HepG2 (cell line): ENCODE measurements at regions not wholly inside any gene's neighbourhood (a gene's known extent, or its start where the extent isn't known, plus 50 kb on each side); places are given as distances from the start of the nearest gene placed in this dataset.

Experiments
- ATAC-seq: fragments of 200-7000 bp; cut with Tn5 transposase; 3 replicates; pipeline ENCODE4 v1.9.1; 2020; ENCODE audit warnings: mild to moderate bottlenecking, moderate library complexity
- BruUV-seq: library from RNA; stranded (reverse); fragments of 400-500 nt; replicated peaks from 2 replicates; lab custom pipeline; 2021; lab: Mats Ljungman, UMichigan
- CTCF ChIA-PET: fragments of 300-600 bp; formaldehyde crosslinking; extraction: SDS; loops from one replicate; lab custom pipeline; 2021; ENCODE audit warnings: low total read pairs, inconsistent platforms, low intra/inter-chr PET ratio; lab: Yijun Ruan, JAX
- POLR2A ChIA-PET: fragments of 350-600 bp; sonication (Branson Sonifier 250); formaldehyde crosslinking; loops from one replicate; lab custom pipeline; 2020; ENCODE audit warnings: antibody characterized with exemption, inconsistent platforms; lab: Yijun Ruan, JAX
- DNase-seq: peaks from one replicate; pipeline ENCODE4 v3.0.0-alpha.2; 2015; ENCODE audit warnings: low spot score
- FAIRE-seq: peaks from 3 replicates; lab custom pipeline; 2011; peaks lifted over from hg19 to GRCh38; lab: Jason Lieb, UNC
- H2AFZ ChIP-seq: one replicate; pipeline ENCODE4 v1.6.1; 2011; ENCODE audit warnings: low read length, inconsistent platforms
- H3K27ac ChIP-seq: fragments of 300-600 bp; 3 replicates; pipeline ENCODE4 v1.8.0; 2011; ENCODE audit warnings: mixed run types, mild to moderate bottlenecking, mixed read lengths, low read length, inconsistent platforms; ENCODE audit not compliant: insufficient read depth; ENCODE audit errors: extremely low read length
- H3K27me3 ChIP-seq, 2 experiments: fragments of 200-600 bp in 1 of 2; 2 replicates in 1 of 2; 3 replicates in 1 of 2; pipeline versions ENCODE4 v1.6.0 to v1.8.0; 2011; ENCODE audit warnings: low read length in 2 of 2, mild to moderate bottlenecking in 2 of 2, moderate library complexity in 2 of 2, inconsistent platforms in 1 of 2; ENCODE audit not compliant: insufficient read depth in 2 of 2, control insufficient read depth in 1 of 2
- H3K36me3 ChIP-seq, 2 experiments: fragments of 200-600 bp in 1 of 2; replicated peaks in 1 of 2; 2 replicates in 1 of 2; 3 replicates in 1 of 2; pipeline versions ENCODE4 v1.5.1 to v1.8.0; 2011; ENCODE audit warnings: low read length in 2 of 2, inconsistent platforms in 1 of 2; ENCODE audit not compliant: insufficient read depth in 2 of 2, control insufficient read depth in 1 of 2
- H3K4me1 ChIP-seq: 2 replicates; pipeline ENCODE4 v1.5.1; 2012; ENCODE audit warnings: low read length, inconsistent platforms; ENCODE audit not compliant: insufficient read depth
- H3K4me2 ChIP-seq: 2 replicates; pipeline ENCODE4 v1.6.0; 2011; ENCODE audit warnings: low read depth, low read length, inconsistent platforms
- H3K4me3 ChIP-seq, 3 experiments: fragments of 200-600 bp in 1 of 3; sonication (generic), shearing (Covaris generic) in 1 of 3; replicated peaks in 1 of 3; 2 replicates each; pipeline ENCODE4 v1.5.1; 2011 to 2016; ENCODE audit warnings: low read length in 3 of 3, inconsistent platforms in 2 of 3, low read depth in 2 of 3, mild to moderate bottlenecking in 2 of 3, control low read depth in 1 of 3, mixed read lengths in 1 of 3; ENCODE audit not compliant: insufficient read depth in 1 of 3
- H3K79me2 ChIP-seq: one replicate; pipeline ENCODE4 v1.6.1; 2011; ENCODE audit warnings: low read length, inconsistent platforms; ENCODE audit not compliant: insufficient read depth
- H3K9ac ChIP-seq: 2 replicates; pipeline ENCODE4 v1.6.0; 2011; ENCODE audit warnings: mild to moderate bottlenecking, low read depth, low read length, inconsistent platforms; ENCODE audit not compliant: insufficient read depth
- H3K9me3 ChIP-seq: 2 replicates; pipeline ENCODE4 v1.5.1; 2012; ENCODE audit warnings: mild to moderate bottlenecking, low read length
- H4K20me1 ChIP-seq: 2 replicates; pipeline ENCODE4 v1.6.0; 2011; ENCODE audit warnings: inconsistent platforms, mild to moderate bottlenecking, low read length, moderate library complexity; ENCODE audit not compliant: insufficient read depth
- BCL3 ChIP-seq: sonication (generic); formaldehyde crosslinking; IDR thresholded peaks from 2 replicates; pipeline ENCODE4 v1.5.1; 2020; ENCODE audit warnings: mild to moderate bottlenecking, missing genetic modification reagents, moderate library complexity
- E2F1 ChIP-seq: sonication (generic); formaldehyde crosslinking; IDR thresholded peaks from 2 replicates; pipeline ENCODE4 v1.5.0; 2020; ENCODE audit warnings: missing genetic modification reagents
- HOXA5 ChIP-seq: sonication (generic); formaldehyde crosslinking; IDR thresholded peaks from 2 replicates; pipeline ENCODE4 v1.4.0; 2020; ENCODE audit warnings: missing genetic modification reagents
- LRRFIP1 ChIP-seq: sonication (generic); formaldehyde crosslinking; conservative IDR thresholded peaks from 2 replicates; pipeline ENCODE4 v1.4.0; 2020; ENCODE audit warnings: missing genetic modification reagents
- MAF1 ChIP-seq: sonication (generic); formaldehyde crosslinking; IDR thresholded peaks from 2 replicates; pipeline ENCODE4 v1.5.0; 2020; ENCODE audit warnings: missing genetic modification reagents, borderline replicate concordance
- NFE2L2 ChIP-seq: fragments of 150-350 bp; IDR thresholded peaks from 2 replicates; pipeline ENCODE4 v1.6.1; 2014; ENCODE audit warnings: low read length
- NKX3-1 ChIP-seq: sonication (generic); formaldehyde crosslinking; IDR thresholded peaks from 2 replicates; pipeline ENCODE4 v1.5.0; 2020; ENCODE audit warnings: missing genetic modification reagents
- RNF2 ChIP-seq: fragments of 450-650 bp; conservative IDR thresholded peaks from 2 replicates; pipeline ENCODE4 v1.6.1; 2016; ENCODE audit warnings: low read depth
- TBP ChIP-seq: sonication (generic); formaldehyde crosslinking; IDR thresholded peaks from 2 replicates; pipeline ENCODE4 v1.5.0; 2020; ENCODE audit warnings: missing genetic modification reagents
- TGIF2 ChIP-seq: IDR thresholded peaks from 2 replicates; pipeline ENCODE4 v1.6.1; 2016; ENCODE audit warnings: control low read depth, missing compliant biosample characterization
- UBTF ChIP-seq: sonication (generic); formaldehyde crosslinking; IDR thresholded peaks from 2 replicates; pipeline ENCODE4 v1.4.0; 2020; ENCODE audit warnings: mild to moderate bottlenecking, missing genetic modification reagents
- ZNF383 ChIP-seq: sonication (generic); formaldehyde crosslinking; IDR thresholded peaks from 2 replicates; pipeline ENCODE4 v1.4.0; 2020; ENCODE audit warnings: missing genetic modification reagents, mild to moderate bottlenecking, borderline replicate concordance
- ZNF780A ChIP-seq: sonication (generic); formaldehyde crosslinking; IDR thresholded peaks from 2 replicates; pipeline ENCODE4 v1.8.0; 2022; ENCODE audit warnings: mild to moderate bottlenecking, missing genetic modification reagents, moderate library complexity
- ZXDC ChIP-seq: sonication (generic); formaldehyde crosslinking; IDR thresholded peaks from 2 replicates; pipeline ENCODE4 v1.5.0; 2020; ENCODE audit warnings: mild to moderate bottlenecking, missing genetic modification reagents
- WGBS: methylation state at CpG from one replicate; pipeline ENCODE4 v1.1.6; 2017; ENCODE audit warnings: low lambda C conversion rate; 5-methylcytosine and 5-hydroxymethylcytosine counted together
- in situ Hi-C: cut with HindIII; loops from 2 replicates; pipeline ENCODE4 v1.10.0; 2017; ENCODE audit warnings: low pct_unique_long_range_greater_than_20kb; ENCODE audit not compliant: extremely low pct_ligation_motif_present
- intact Hi-C: fragments of 100-400 bp; cut with micrococcal nuclease; formaldehyde crosslinking; loops from one replicate; pipeline ENCODE4 v1.10.0; 2022; ENCODE audit not compliant: unreplicated experiment

GRCh38 chr10:107238275-107238674 lies 73.8 kb upstream of the SORCS1 start:
- no peak for FAIRE-seq
- no peak for TF ChIP-seq ZXDC (CRISPR knock-in tag)
- TF ChIP-seq TGIF2 (CRISPR knock-in tag): no peak
- no peak for TF ChIP-seq E2F1 (CRISPR knock-in tag)
- no peak for TF ChIP-seq ZNF780A
- no peak for TF ChIP-seq RNF2
- no peak for TF ChIP-seq TBP
- no peak for TF ChIP-seq BCL3 (CRISPR knock-in tag)
- no peak for TF ChIP-seq HOXA5 (CRISPR knock-in tag)
- no peak for TF ChIP-seq NKX3-1 (CRISPR knock-in tag)
- no peak for TF ChIP-seq NFE2L2
- TF ChIP-seq ZNF383 (CRISPR knock-in tag): no peak
- no peak for TF ChIP-seq UBTF (CRISPR knock-in tag)
- TF ChIP-seq LRRFIP1 (CRISPR knock-in tag): no peak
- no peak for TF ChIP-seq MAF1 (CRISPR knock-in tag)

More at GRCh38 chr10:107238275-107238674, 73.8 kb upstream of the SORCS1 start:
- Histone ChIP-seq H3K27me3 (no peaks in the 10 kb centered on the region), H3K4me2 (no peak overlapping the region), H3K4me1 (no peaks in the 10 kb centered on the region), H3K27ac (no peak overlapping the region), H3K79me2 (no peaks in the 10 kb centered on the region), H3K36me3 (no peaks in the 10 kb centered on the region), H4K20me1 (no peaks in the 10 kb centered on the region), H2AFZ (no peak overlapping the region), H3K4me3 (no peak overlapping the region), H3K9me3 (peaks cover 94% of the 10 kb centered on the region), H3K9ac (no peak overlapping the region)
- intact Hi-C loops (no loop called here), in situ Hi-C loops (no loop called here)
- BruUV-seq: no TSS peak
- ChIA-PET POLR2A (no interaction called here), CTCF (no interaction called here)
- no peak for DNase-seq
- 1% methylated on average over 4 of the region's 4 CpGs for WGBS
- ATAC-seq: no peak
